ENCODE measurements at regions not wholly inside any gene's neighbourhood (a gene's known extent, or its start where the extent isn't known, plus 50 kb on each side); places are given as distances from the start of the nearest gene placed in this dataset.

DNA sequence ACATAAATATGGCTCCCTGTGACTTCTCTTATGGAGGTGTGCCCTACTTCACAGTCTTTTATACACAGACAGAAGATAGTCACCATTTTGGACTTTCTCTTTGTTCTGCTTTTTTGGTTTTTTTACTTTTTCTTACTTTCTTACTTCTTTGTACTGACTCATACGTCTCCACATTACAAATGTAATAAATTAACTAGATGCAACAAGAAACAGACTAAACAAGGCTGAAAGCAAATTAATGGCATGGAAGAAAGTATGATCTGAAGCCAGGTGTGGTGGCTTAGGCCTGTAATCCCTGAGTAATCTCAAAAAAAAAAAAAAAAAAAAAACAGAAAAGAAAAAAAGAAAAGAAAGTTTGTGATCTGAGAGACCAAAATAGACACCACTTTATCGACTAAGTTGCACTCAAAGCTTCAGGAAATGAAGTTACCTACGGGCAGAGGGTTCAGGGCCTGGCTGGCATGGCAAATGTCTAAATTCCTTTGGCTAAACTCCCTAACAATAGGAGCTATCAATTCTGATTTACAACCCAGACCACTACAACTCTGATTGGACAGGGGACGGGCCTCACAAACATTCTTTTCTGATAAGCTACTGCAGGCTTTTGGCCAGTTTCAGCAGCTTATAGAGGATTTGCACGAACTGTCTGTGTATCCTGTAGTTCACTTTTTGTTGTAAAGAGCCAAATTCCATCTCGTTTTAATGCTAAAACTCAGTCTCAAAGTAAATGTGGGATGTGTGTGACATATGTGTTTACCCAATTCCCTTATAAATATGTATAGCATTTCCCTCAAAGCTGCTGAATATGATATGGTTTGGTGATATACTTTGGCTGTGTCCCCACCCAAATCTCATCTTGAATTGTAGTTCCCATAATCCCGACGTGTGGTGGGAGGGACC, 129.1 kb downstream of the SEPTIN14 start:
- no peak for TF ChIP-seq SIN3A (IDR thresholded peaks at IDR 0.05; ENCODE audit: borderline replicate concordance, insufficient read depth, low read length)
- TF ChIP-seq POLR2AphosphoS5 (IDR thresholded peaks at IDR 0.05; ENCODE audit: low read depth, low read length) = no peak
- TF ChIP-seq FOXP2 (optimal IDR thresholded peaks at IDR 0.05; ENCODE audit: borderline replicate concordance, extremely low read depth, extremely low read length, insufficient read depth) = no peak
- TF ChIP-seq, protein P1, sequence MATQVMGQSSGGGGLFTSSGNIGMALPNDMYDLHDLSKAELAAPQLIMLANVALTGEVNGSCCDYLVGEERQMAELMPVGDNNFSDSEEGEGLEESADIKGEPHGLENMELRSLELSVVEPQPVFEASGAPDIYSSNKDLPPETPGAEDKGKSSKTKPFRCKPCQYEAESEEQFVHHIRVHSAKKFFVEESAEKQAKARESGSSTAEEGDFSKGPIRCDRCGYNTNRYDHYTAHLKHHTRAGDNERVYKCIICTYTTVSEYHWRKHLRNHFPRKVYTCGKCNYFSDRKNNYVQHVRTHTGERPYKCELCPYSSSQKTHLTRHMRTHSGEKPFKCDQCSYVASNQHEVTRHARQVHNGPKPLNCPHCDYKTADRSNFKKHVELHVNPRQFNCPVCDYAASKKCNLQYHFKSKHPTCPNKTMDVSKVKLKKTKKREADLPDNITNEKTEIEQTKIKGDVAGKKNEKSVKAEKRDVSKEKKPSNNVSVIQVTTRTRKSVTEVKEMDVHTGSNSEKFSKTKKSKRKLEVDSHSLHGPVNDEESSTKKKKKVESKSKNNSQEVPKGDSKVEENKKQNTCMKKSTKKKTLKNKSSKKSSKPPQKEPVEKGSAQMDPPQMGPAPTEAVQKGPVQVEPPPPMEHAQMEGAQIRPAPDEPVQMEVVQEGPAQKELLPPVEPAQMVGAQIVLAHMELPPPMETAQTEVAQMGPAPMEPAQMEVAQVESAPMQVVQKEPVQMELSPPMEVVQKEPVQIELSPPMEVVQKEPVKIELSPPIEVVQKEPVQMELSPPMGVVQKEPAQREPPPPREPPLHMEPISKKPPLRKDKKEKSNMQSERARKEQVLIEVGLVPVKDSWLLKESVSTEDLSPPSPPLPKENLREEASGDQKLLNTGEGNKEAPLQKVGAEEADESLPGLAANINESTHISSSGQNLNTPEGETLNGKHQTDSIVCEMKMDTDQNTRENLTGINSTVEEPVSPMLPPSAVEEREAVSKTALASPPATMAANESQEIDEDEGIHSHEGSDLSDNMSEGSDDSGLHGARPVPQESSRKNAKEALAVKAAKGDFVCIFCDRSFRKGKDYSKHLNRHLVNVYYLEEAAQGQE (IDR thresholded peaks at IDR 0.05; ENCODE audit: insufficient read depth in 1 of 2, low read depth in 2 of 2, low read length in 2 of 2) = no peak
- TF ChIP-seq TAF1 (IDR thresholded peaks at IDR 0.05; ENCODE audit: borderline replicate concordance, insufficient read depth, low read length) = no peak

DNA sequence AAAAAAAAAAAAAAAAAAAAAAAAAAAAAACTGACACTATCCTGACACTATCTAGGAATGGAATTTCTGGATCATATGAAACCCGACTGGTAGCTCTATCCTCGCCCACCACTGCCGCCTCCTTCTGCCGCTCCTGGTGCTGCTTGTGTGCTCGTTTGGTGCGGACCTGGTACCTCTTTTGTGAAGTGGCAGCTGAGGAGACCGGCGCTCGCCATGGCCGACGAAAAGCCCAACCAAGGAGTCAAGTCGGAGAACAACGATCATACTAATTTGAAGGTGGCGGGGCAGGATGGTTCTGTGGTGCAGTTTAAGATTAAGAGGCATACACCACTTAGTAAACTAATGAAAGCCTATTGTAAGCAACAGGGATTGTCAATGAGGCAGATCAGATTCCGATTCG, 130.6 kb downstream of the SEPTIN14 start:
- TF ChIP-seq, protein P1 (IDR thresholded peaks at IDR 0.05; ENCODE audit: insufficient read depth in 1 of 2, low read depth in 2 of 2, low read length in 2 of 2) = no peak
- TF ChIP-seq FOXP2 (optimal IDR thresholded peaks at IDR 0.05; ENCODE audit: borderline replicate concordance, extremely low read depth, extremely low read length, insufficient read depth) (no peak), SIN3A (IDR thresholded peaks at IDR 0.05; ENCODE audit: borderline replicate concordance, insufficient read depth, low read length) (no peak), POLR2AphosphoS5 (IDR thresholded peaks at IDR 0.05; ENCODE audit: low read depth, low read length) (no peak), TAF1 (IDR thresholded peaks at IDR 0.05; ENCODE audit: borderline replicate concordance, insufficient read depth, low read length) (no peak)

DNA sequence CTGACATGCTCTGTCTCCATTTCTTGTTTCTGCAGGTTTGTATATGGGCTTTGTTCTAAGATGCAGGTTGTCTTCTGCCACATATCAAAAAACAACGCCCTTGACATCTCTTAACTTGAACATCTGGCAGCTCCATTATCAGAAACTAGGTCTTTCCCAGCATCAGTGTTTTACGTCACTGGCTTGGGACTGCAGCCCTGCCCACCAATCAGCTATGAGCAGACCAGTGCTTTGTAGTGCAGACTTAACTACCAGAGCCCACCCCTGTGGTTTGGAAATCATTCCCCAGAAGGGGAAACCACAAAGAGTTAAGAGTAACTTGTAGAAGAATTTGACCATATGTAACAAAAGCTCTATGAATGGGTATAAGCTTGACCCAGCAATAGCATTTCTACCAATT, 132.4 kb downstream of the SEPTIN14 start:
- no peak for TF ChIP-seq FOXP2 (optimal IDR thresholded peaks at IDR 0.05; ENCODE audit: borderline replicate concordance, extremely low read depth, extremely low read length, insufficient read depth)
- TF ChIP-seq, protein P1 (IDR thresholded peaks at IDR 0.05; ENCODE audit: insufficient read depth in 1 of 2, low read depth in 2 of 2, low read length in 2 of 2) = no peak
- no peak for TF ChIP-seq TAF1 (IDR thresholded peaks at IDR 0.05; ENCODE audit: borderline replicate concordance, insufficient read depth, low read length)
- TF ChIP-seq SIN3A (IDR thresholded peaks at IDR 0.05; ENCODE audit: borderline replicate concordance, insufficient read depth, low read length) = no peak
- no peak for TF ChIP-seq POLR2AphosphoS5 (IDR thresholded peaks at IDR 0.05; ENCODE audit: low read depth, low read length)

DNA sequence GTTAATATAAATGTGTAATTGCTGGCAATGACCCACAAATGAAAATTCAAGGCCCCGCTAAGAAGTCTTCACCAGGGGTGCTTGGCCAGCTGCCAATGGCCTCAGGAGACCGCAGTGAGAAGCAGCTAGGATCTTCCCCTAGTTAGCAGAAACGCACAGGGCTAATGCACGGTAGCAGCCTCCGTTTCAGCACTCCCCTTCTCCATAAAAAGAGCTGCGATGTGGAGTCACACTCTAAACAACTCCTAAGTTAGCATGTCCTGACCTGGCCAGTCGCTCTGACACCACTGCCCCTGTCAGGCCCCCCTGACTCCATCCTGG, 139.0 kb downstream of the SEPTIN14 start:
- TF ChIP-seq FOXP2 (optimal IDR thresholded peaks at IDR 0.05; ENCODE audit: borderline replicate concordance, extremely low read depth, extremely low read length, insufficient read depth) (no peak), TAF1 (IDR thresholded peaks at IDR 0.05; ENCODE audit: borderline replicate concordance, insufficient read depth, low read length) (no peak), POLR2AphosphoS5 (IDR thresholded peaks at IDR 0.05; ENCODE audit: low read depth, low read length) (no peak), SIN3A (IDR thresholded peaks at IDR 0.05; ENCODE audit: borderline replicate concordance, insufficient read depth, low read length) (no peak)
- TF ChIP-seq, protein P1 (IDR thresholded peaks at IDR 0.05; ENCODE audit: insufficient read depth in 1 of 2, low read depth in 2 of 2, low read length in 2 of 2) = no peak

Measured in PFSK-1 (cell line).